Panc1 (cell line): ENCODE measurements at regions not wholly inside any gene's neighbourhood (a gene's known extent, or its start where the extent isn't known, plus 50 kb on each side); places are given as distances from the start of the nearest gene placed in this dataset.

Source experiments
- CTCF ChIP-seq: fragments of 450-650 bp; IDR thresholded peaks from 2 replicates; pipeline ENCODE4 v1.5.1; 2017; ENCODE audit warnings: mild to moderate bottlenecking
- POLR2AphosphoS5 ChIP-seq: IDR thresholded peaks from 2 replicates; pipeline ENCODE4 v1.6.1; 2012; ENCODE audit warnings: mild to moderate bottlenecking, low read depth, low read length, moderate library complexity
- REST ChIP-seq, 2 experiments: IDR thresholded peaks; 2 replicates each; pipeline ENCODE4 v1.6.1; 2011 to 2012; ENCODE audit warnings: low read depth in 2 of 2, control low read depth in 1 of 2, low read length in 1 of 2, mild to moderate bottlenecking in 1 of 2, moderate library complexity in 1 of 2; ENCODE audit not compliant: insufficient read depth in 1 of 2
- SIN3A ChIP-seq: IDR thresholded peaks from 2 replicates; pipeline ENCODE4 v1.6.1; 2012; ENCODE audit warnings: low read depth, mild to moderate bottlenecking, low read length, moderate library complexity, borderline replicate concordance; ENCODE audit not compliant: insufficient read depth
- TCF7L2 ChIP-seq: IDR thresholded peaks from 2 replicates; pipeline ENCODE4 v1.6.1; 2011; ENCODE audit warnings: mild to moderate bottlenecking, low read depth, low read length, inconsistent platforms

- TF ChIP-seq POLR2AphosphoS5 (no peak), CTCF (no peak), TCF7L2 (no peak), REST (IDR thresholded peaks at IDR 0.05; ENCODE audit: insufficient read depth in 1 of 2, low read depth in 2 of 2, low read length in 1 of 2) (no peak), SIN3A (no peak)
These were observed 162.7 kb upstream of the CNOT2 start for GRCh38 chr12:70080566-70080965.
